Natural killer cell (primary cell): ENCODE measurements at regions not wholly inside any gene's neighbourhood (a gene's known extent, or its start where the extent isn't known, plus 50 kb on each side); places are given as distances from the start of the nearest gene placed in this dataset.

Experiments
- ATAC-seq, 3 donors: fragments of 150-1000 bp in 2 of 3; fragments of 200-7000 bp in 1 of 3; cut with Tn5 transposase; 1 replicate in 1 of 3; 2 replicates in 2 of 3; pipeline ENCODE4 v1.10.0; 2021; ENCODE audit warnings: mild to moderate bottlenecking in 2 of 3, moderate library complexity in 2 of 3
- DNase-seq, 2 donors: peaks; one replicate each; pipeline versions ENCODE4 v3.0.0 to v3.0.0-alpha.2; 2013 to 2021; ENCODE audit warnings: mixed read lengths in 1 of 2
- H3K27ac ChIP-seq: one replicate; pipeline ENCODE4 v1.5.1; 2013; ENCODE audit warnings: mild to moderate bottlenecking, low read length
- H3K27me3 ChIP-seq: one replicate; pipeline ENCODE4 v1.6.1; 2013; ENCODE audit warnings: low read length; ENCODE audit not compliant: control insufficient read depth, insufficient read depth
- H3K36me3 ChIP-seq: one replicate; pipeline ENCODE4 v1.6.1; 2013; ENCODE audit warnings: low read length; ENCODE audit not compliant: control insufficient read depth, insufficient read depth
- H3K4me1 ChIP-seq: one replicate; pipeline ENCODE4 v1.6.1; 2013; ENCODE audit warnings: low read length; ENCODE audit not compliant: control insufficient read depth, insufficient read depth
- H3K4me3 ChIP-seq: one replicate; pipeline ENCODE4 v1.5.1; 2013; ENCODE audit warnings: low read length
- H3K9me3 ChIP-seq: one replicate; pipeline ENCODE4 v1.6.1; 2013; ENCODE audit warnings: low read length; ENCODE audit not compliant: control insufficient read depth, insufficient read depth
- H3K27ac Mint-ChIP-seq, 2 donors: one replicate each; pipeline ENCODE4 v1.8.0; 2022; ENCODE audit warnings: mild to moderate bottlenecking in 2 of 2, mixed read lengths in 2 of 2, moderate library complexity in 1 of 2
- H3K27me3 Mint-ChIP-seq, 2 donors: one replicate each; pipeline ENCODE4 v1.8.0; 2022; ENCODE audit warnings: low read depth in 2 of 2, mixed read lengths in 2 of 2
- H3K36me3 Mint-ChIP-seq: one replicate; pipeline ENCODE4 v1.8.0; 2022; ENCODE audit warnings: mixed read lengths
- H3K4me1 Mint-ChIP-seq, 2 donors: one replicate each; pipeline ENCODE4 v1.8.0; 2022; ENCODE audit warnings: mixed read lengths in 2 of 2
- H3K4me3 Mint-ChIP-seq: one replicate; pipeline ENCODE4 v1.8.0; 2022; ENCODE audit warnings: mild to moderate bottlenecking, moderate library complexity, mixed read lengths
- H3K9me3 Mint-ChIP-seq, 2 donors: one replicate each; pipeline ENCODE4 v1.8.0; 2022; ENCODE audit warnings: mixed read lengths in 2 of 2
- CTCF ChIP-seq: fragments of 200-600 bp; IDR thresholded peaks from one replicate; pipeline ENCODE4 v1.8.0; 2022; ENCODE audit warnings: antibody characterized with exemption
- WGBS: methylation state at CpG from one replicate; pipeline ENCODE4 v1.1.7; 2013; ENCODE audit warnings: missing lambda C conversion rate; ENCODE audit not compliant: insufficient coverage; 5-methylcytosine and 5-hydroxymethylcytosine counted together
- intact Hi-C: fragments of 100-400 bp; cut with micrococcal nuclease; formaldehyde crosslinking; loops from one replicate; pipeline ENCODE4 v1.14.2; 2022

GRCh38 chr4:125917559-125917958 lies 602.8 kb downstream of the FAT4 start:
- intact Hi-C loops, result no loop called here
- DNase-seq (no peak), ATAC-seq (no peak)
- Histone ChIP-seq H3K36me3 (no peaks in the 10 kb centered on the region), H3K4me3 (no peak overlapping the region), H3K27me3 (no peaks in the 10 kb centered on the region), H3K27ac (no peak overlapping the region), H3K9me3 (no peaks in the 10 kb centered on the region), H3K4me1 (no peaks in the 10 kb centered on the region)
- Mint-ChIP-seq H3K4me1 (no peaks in the 10 kb centered on the region), H3K9me3 (peaks cover 5 to 13% of the 10 kb centered on the region in 2 donors), H3K27me3 (no peaks in the 10 kb centered on the region), H3K36me3 (no peaks in the 10 kb centered on the region), H3K27ac (no peak overlapping the region), H3K4me3 (no peak overlapping the region)
- WGBS, result 50% methylated on average over 1 of the region's 1 CpG
- TF ChIP-seq CTCF, result no peak

- Histone ChIP-seq H3K4me1 (no peaks in the 10 kb centered on the region), H3K27me3 (no peaks in the 10 kb centered on the region), H3K9me3 (peaks cover 9% of the 10 kb centered on the region), H3K4me3 (no peak overlapping the region), H3K36me3 (no peaks in the 10 kb centered on the region), H3K27ac (no peak overlapping the region)
- intact Hi-C loops, result no loop called here
- no peak overlapping the region for H3K27ac Mint-ChIP-seq
- no peak for TF ChIP-seq CTCF
- H3K4me1 Mint-ChIP-seq, result no peaks in the 10 kb centered on the region
- WGBS, result 94% methylated on average over 1 of the region's 1 CpG
- DNase-seq, result no peak
- peaks cover 1% of the 10 kb centered on the region for H3K36me3 Mint-ChIP-seq
- H3K9me3 Mint-ChIP-seq, result peaks cover 4 to 20% of the 10 kb centered on the region in 2 donors
- no peaks in the 10 kb centered on the region for H3K27me3 Mint-ChIP-seq
- ATAC-seq, result no peak
- no peak overlapping the region for H3K4me3 Mint-ChIP-seq
Observed at GRCh38 chr4:125928652-125929051, 613.9 kb downstream of the FAT4 start.

GRCh38 chr4:125938541-125938940 lies 623.8 kb downstream of the FAT4 start:
- H3K4me3 ChIP-seq, result no peak overlapping the region
- Mint-ChIP-seq H3K9me3 (peaks cover 15 to 22% of the 10 kb centered on the region in 2 donors), H3K27me3 (no peaks in the 10 kb centered on the region), H3K4me3 (no peak overlapping the region), H3K4me1 (no peaks in the 10 kb centered on the region), H3K27ac (no peak overlapping the region), H3K36me3 (peaks cover 7% of the 10 kb centered on the region)
- H3K4me1 ChIP-seq, result no peaks in the 10 kb centered on the region
- H3K27me3 ChIP-seq, result no peaks in the 10 kb centered on the region
- no peaks in the 10 kb centered on the region for H3K9me3 ChIP-seq
- no peak for TF ChIP-seq CTCF
- H3K27ac ChIP-seq, result no peak overlapping the region
- H3K36me3 ChIP-seq, result no peaks in the 10 kb centered on the region
- ATAC-seq, result no peak
- no peak for DNase-seq
- intact Hi-C loops, result no loop called here

GRCh38 chr4:125940426-125940825 lies 625.7 kb downstream of the FAT4 start:
- 100% methylated on average over 1 of the region's 2 CpGs for WGBS

More at GRCh38 chr4:125940426-125940825, 625.7 kb downstream of the FAT4 start:
- Histone ChIP-seq H3K9me3 (no peaks in the 10 kb centered on the region), H3K27me3 (no peaks in the 10 kb centered on the region), H3K36me3 (no peaks in the 10 kb centered on the region), H3K4me3 (no peak overlapping the region), H3K4me1 (no peaks in the 10 kb centered on the region), H3K27ac (no peak overlapping the region)
- no peak overlapping the region for H3K4me3 Mint-ChIP-seq
- H3K27ac Mint-ChIP-seq, result no peak overlapping the region
- no peaks in the 10 kb centered on the region for H3K4me1 Mint-ChIP-seq
- H3K9me3 Mint-ChIP-seq, result peaks cover 11 to 21% of the 10 kb centered on the region in 2 donors
- ATAC-seq, result no peak
- intact Hi-C loops, result no loop called here
- H3K36me3 Mint-ChIP-seq, result no peaks in the 10 kb centered on the region
- no peaks in the 10 kb centered on the region for H3K27me3 Mint-ChIP-seq
- DNase-seq, result no peak
- TF ChIP-seq CTCF, result no peak
